HG03378 (cell line): ENCODE measurements at regions not wholly inside any gene's neighbourhood (a gene's known extent, or its start where the extent isn't known, plus 50 kb on each side); places are given as distances from the start of the nearest gene placed in this dataset.
A peak's percentile ranks its signal among the peaks of the same experiment; 100 is the strongest.
"Not testable (repeated sequence)": the region's sequence is repeated elsewhere in the genome, so short reads cannot be mapped to it uniquely, and the experiment has no call there.

Source experiments
- ATAC-seq: cut with Tn5 transposase; IDR thresholded peaks from one replicate; pipeline ENCODE4 v1.9.1; 2021; ENCODE audit warnings: mild to moderate bottlenecking, moderate library complexity; ENCODE audit not compliant: unreplicated experiment

- no peak for ATAC-seq
These were observed 162.6 kb upstream of the AGR3 start for GRCh38 chr7:17044396-17044795.

GRCh38 chr7:17044861-17045260, 163.1 kb upstream of the AGR3 start:
- no peak for ATAC-seq

- ATAC-seq, result no peak
These were observed 164.5 kb upstream of the AGR3 start for GRCh38 chr7:17046259-17046658.

GRCh38 chr7:17046666-17047065, 164.9 kb upstream of the AGR3 start:
- no peak for ATAC-seq

GRCh38 chr7:17053164-17053563, 171.4 kb upstream of the AGR3 start:
- not testable (repeated sequence) for ATAC-seq

- no peak for ATAC-seq
These were observed 172.4 kb upstream of the AGR3 start for GRCh38 chr7:17054206-17054605.

- ATAC-seq, result no peak
These were observed 173.1 kb upstream of the AGR3 start for GRCh38 chr7:17054836-17055235.

- no peak for ATAC-seq
These were observed 173.8 kb upstream of the AGR3 start for GRCh38 chr7:17055596-17055995.

- ATAC-seq, result no peak
These were observed 174.8 kb upstream of the AGR3 start for GRCh38 chr7:17056491-17057142.

- ATAC-seq, result no peak
These were observed 175.3 kb upstream of the AGR3 start for GRCh38 chr7:17057143-17057509.

- ATAC-seq, result no peak
These were observed 176.8 kb upstream of the AGR3 start for GRCh38 chr7:17058568-17058967.

- ATAC-seq, result no peak
These were observed 178.3 kb upstream of the AGR3 start for GRCh38 chr7:17060051-17060450.

- no peak for ATAC-seq
These were observed 179.7 kb upstream of the AGR3 start for GRCh38 chr7:17061443-17061842.

GRCh38 chr7:17062151-17063044, 180.6 kb upstream of the AGR3 start:
- no peak for ATAC-seq

- no peak for ATAC-seq
These were observed 181.2 kb upstream of the AGR3 start for GRCh38 chr7:17063045-17063383.

GRCh38 chr7:17067691-17068090, 185.9 kb upstream of the AGR3 start:
- no peak for ATAC-seq

GRCh38 chr7:17069146-17069545, 187.4 kb upstream of the AGR3 start:
- ATAC-seq, result peak; percentile 57

GRCh38 chr7:17070231-17070708, 188.5 kb upstream of the AGR3 start:
- ATAC-seq, result no peak

GRCh38 chr7:17071866-17072265, 190.1 kb upstream of the AGR3 start:
- ATAC-seq, result peak; percentile 78

GRCh38 chr7:17075601-17076255, 193.9 kb upstream of the AGR3 start:
- no peak for ATAC-seq

- no peak for ATAC-seq
These were observed 196.5 kb upstream of the AGR3 start for GRCh38 chr7:17078298-17078697.
